Neural crest cell (in vitro differentiated cells): ENCODE measurements at regions not wholly inside any gene's neighbourhood (a gene's known extent, or its start where the extent isn't known, plus 50 kb on each side); places are given as distances from the start of the nearest gene placed in this dataset.
A peak's percentile ranks its signal among the peaks of the same experiment; 100 is the strongest.

Experiments
- DNase-seq: peaks from one replicate; pipeline ENCODE4 v3.0.0; 2021; ENCODE audit warnings: low read depth, mixed read lengths, low spot score
- H3K27ac Mint-ChIP-seq: one replicate; pipeline ENCODE4 v1.8.0; 2021; ENCODE audit warnings: mild to moderate bottlenecking, mixed read lengths; ENCODE audit not compliant: unreplicated experiment
- H3K27me3 Mint-ChIP-seq: 2 replicates; pipeline ENCODE4 v1.8.0; 2021; ENCODE audit warnings: low read depth, mild to moderate bottlenecking, mixed read lengths
- H3K36me3 Mint-ChIP-seq: 2 replicates; pipeline ENCODE4 v1.8.0; 2021; ENCODE audit warnings: low read depth, mild to moderate bottlenecking, mixed read lengths
- H3K4me1 Mint-ChIP-seq: 2 replicates; pipeline ENCODE4 v1.8.0; 2021; ENCODE audit warnings: mixed read lengths
- H3K4me3 Mint-ChIP-seq: one replicate; pipeline ENCODE4 v1.8.0; 2021; ENCODE audit warnings: mild to moderate bottlenecking, mixed read lengths
- H3K9me3 Mint-ChIP-seq: 2 replicates; pipeline ENCODE4 v1.8.0; 2021; ENCODE audit warnings: mixed read lengths
- CTCF ChIP-seq: fragments of 200-600 bp; sonication (generic); conservative IDR thresholded peaks from 2 replicates; pipeline ENCODE4 v1.5.0; 2021; ENCODE audit warnings: antibody characterized with exemption, mild to moderate bottlenecking

- no peak for DNase-seq
- Mint-ChIP-seq H3K4me1 (peaks cover 13% of the 10 kb centered on the region), H3K36me3 (no peaks in the 10 kb centered on the region), H3K27ac (no peak overlapping the region), H3K4me3 (no peak overlapping the region), H3K9me3 (no peaks in the 10 kb centered on the region), H3K27me3 (peaks cover 14% of the 10 kb centered on the region)
- no peak for TF ChIP-seq CTCF
These were observed 109.6 kb downstream of the TBX19 start for GRCh38 chr1:168390271-168390670.

GRCh38 chr1:168387781-168388760, 107.4 kb downstream of the TBX19 start:
- TF ChIP-seq CTCF = no peak
- DNase-seq = no peak
- H3K27ac Mint-ChIP-seq = no peak overlapping the region
- no peaks in the 10 kb centered on the region for H3K9me3 Mint-ChIP-seq
- no peak overlapping the region for H3K4me3 Mint-ChIP-seq
- H3K36me3 Mint-ChIP-seq = no peaks in the 10 kb centered on the region
- peaks cover 14% of the 10 kb centered on the region for H3K27me3 Mint-ChIP-seq
- H3K4me1 Mint-ChIP-seq = peaks cover 13% of the 10 kb centered on the region

- no peak for DNase-seq
- H3K4me3 Mint-ChIP-seq = peak overlapping the region; percentile 54
- peaks cover 14% of the 10 kb centered on the region for H3K27me3 Mint-ChIP-seq
- H3K9me3 Mint-ChIP-seq = no peaks in the 10 kb centered on the region
- H3K4me1 Mint-ChIP-seq = peaks cover 13% of the 10 kb centered on the region
- no peaks in the 10 kb centered on the region for H3K36me3 Mint-ChIP-seq
- H3K27ac Mint-ChIP-seq = no peak overlapping the region
- peak; percentile 36 for TF ChIP-seq CTCF
These were observed 106.4 kb downstream of the TBX19 start for GRCh38 chr1:168386949-168387586.

- Mint-ChIP-seq H3K9me3 (no peaks in the 10 kb centered on the region), H3K27ac (no peak overlapping the region), H3K4me3 (no peak overlapping the region), H3K4me1 (peaks cover 13% of the 10 kb centered on the region), H3K27me3 (peaks cover 14% of the 10 kb centered on the region), H3K36me3 (no peaks in the 10 kb centered on the region)
- TF ChIP-seq CTCF = no peak
- no peak for DNase-seq
These were observed 105.8 kb downstream of the TBX19 start for GRCh38 chr1:168386492-168386891.

- H3K4me1 Mint-ChIP-seq = peaks cover 12% of the 10 kb centered on the region
- H3K36me3 Mint-ChIP-seq = no peaks in the 10 kb centered on the region
- no peak overlapping the region for H3K27ac Mint-ChIP-seq
- peak; percentile 24 for TF ChIP-seq CTCF
- peaks cover 3% of the 10 kb centered on the region for H3K9me3 Mint-ChIP-seq
- H3K4me3 Mint-ChIP-seq = no peak overlapping the region
- peaks cover under 1% of the 10 kb centered on the region for H3K27me3 Mint-ChIP-seq
- no peak for DNase-seq
These were observed 101.2 kb downstream of the TBX19 start for GRCh38 chr1:168381850-168382249.
